K562 (cell line): ENCODE measurements at regions not wholly inside any gene's neighbourhood (a gene's known extent, or its start where the extent isn't known, plus 50 kb on each side); places are given as distances from the start of the nearest gene placed in this dataset.

Source experiments
- CBFA2T3 ChIP-seq: fragments of 450-650 bp; IDR thresholded peaks from 2 replicates; pipeline ENCODE4 v1.6.1; 2017
- CXXC5 ChIP-seq: fragments of 250-450 bp; sonication (Bioruptor Pico); IDR thresholded peaks from 2 replicates; pipeline ENCODE4 v1.8.0; 2022; ENCODE audit warnings: inconsistent platforms, mild to moderate bottlenecking, moderate library complexity
- HNRNPUL1 ChIP-seq: fragments of 200-400 bp; formaldehyde crosslinking; IDR thresholded peaks from 2 replicates; pipeline ENCODE4 v1.6.1; 2017; ENCODE audit warnings: low read length
- ILF3 ChIP-seq: fragments of 450-650 bp; IDR thresholded peaks from 2 replicates; pipeline ENCODE4 v1.6.1; 2018; ENCODE audit warnings: antibody characterized with exemption, mild to moderate bottlenecking, moderate library complexity, borderline replicate concordance
- PML ChIP-seq: IDR thresholded peaks from 2 replicates; pipeline ENCODE4 v1.6.1; 2012; ENCODE audit warnings: low read length, inconsistent platforms
- TCFL5 ChIP-seq: fragments of 250-450 bp; sonication (Bioruptor Pico); conservative IDR thresholded peaks from 2 replicates; pipeline ENCODE4 v1.6.1; 2021; ENCODE audit warnings: mild to moderate bottlenecking, moderate library complexity, matching md5 sums
- TEAD1 ChIP-seq, 2 experiments: fragments of 450-650 bp in 1 of 2; sonication (generic) in 1 of 2; formaldehyde crosslinking; IDR thresholded peaks; 2 replicates each; pipeline versions ENCODE4 v1.4.0 to v1.8.0; 2020 to 2022; ENCODE audit warnings: mild to moderate bottlenecking in 2 of 2, missing genetic modification reagents in 1 of 2
- TRIM24 ChIP-seq, 2 experiments: fragments of 450-650 bp; IDR thresholded peaks; 2 replicates each; pipeline ENCODE4 v1.6.1; 2016
- TRIM28 ChIP-seq: fragments of 450-650 bp; IDR thresholded peaks from 2 replicates; pipeline ENCODE4 v1.6.1; 2017
- ZEB2 ChIP-seq: fragments of 450-650 bp; IDR thresholded peaks from 2 replicates; pipeline ENCODE4 v1.6.1; 2016
- ZNF133 ChIP-seq: fragments of 250-450 bp; sonication (Bioruptor Pico); IDR thresholded peaks from 2 replicates; pipeline ENCODE4 v1.4.0; 2020; ENCODE audit warnings: mild to moderate bottlenecking
- ZNF224 ChIP-seq: sonication (generic); formaldehyde crosslinking; IDR thresholded peaks from 2 replicates; pipeline ENCODE4 v1.8.0; 2022; ENCODE audit warnings: mild to moderate bottlenecking, missing genetic modification reagents
- ZNF644 ChIP-seq: fragments of 200-800 bp; sonication (Bioruptor generic); IDR thresholded peaks from 2 replicates; pipeline ENCODE4 v1.6.1; 2016; ENCODE audit warnings: low read depth, missing genetic modification characterization, missing compliant biosample characterization
- TF ChIP-seq, protein P1 (sequence below), 2 experiments: fragments of 450-650 bp in 1 of 2; sonication (generic) in 1 of 2; formaldehyde crosslinking in 1 of 2; IDR thresholded peaks; 2 replicates each; pipeline versions ENCODE4 v1.7.1 to v1.9.0; 2016 to 2022; ENCODE audit warnings: inconsistent platforms in 1 of 2, mild to moderate bottlenecking in 1 of 2, missing genetic modification reagents in 1 of 2
- TF ChIP-seq, protein P2 (sequence below): sonication (generic); IDR thresholded peaks from 2 replicates; pipeline ENCODE4 v1.6.1; 2016
- TF ChIP-seq, protein P3 (sequence below), 2 experiments: IDR thresholded peaks; 2 replicates each; pipeline ENCODE4 v1.6.1; 2011; ENCODE audit warnings: borderline replicate concordance in 1 of 2, control low read depth in 1 of 2, low read depth in 1 of 2, low read length in 1 of 2, mild to moderate bottlenecking in 1 of 2, mixed read lengths in 1 of 2, moderate library complexity in 1 of 2; ENCODE audit not compliant: insufficient read depth in 1 of 2, insufficient read length in 1 of 2, poor library complexity in 1 of 2, severe bottlenecking in 1 of 2; ENCODE audit errors: extremely low read depth in 1 of 2
- TF ChIP-seq, protein P4 (sequence below): conservative IDR thresholded peaks from 2 replicates; pipeline ENCODE4 v1.6.1; 2011; ENCODE audit warnings: low read depth, mild to moderate bottlenecking, low read length; ENCODE audit not compliant: control insufficient read depth

DNA sequence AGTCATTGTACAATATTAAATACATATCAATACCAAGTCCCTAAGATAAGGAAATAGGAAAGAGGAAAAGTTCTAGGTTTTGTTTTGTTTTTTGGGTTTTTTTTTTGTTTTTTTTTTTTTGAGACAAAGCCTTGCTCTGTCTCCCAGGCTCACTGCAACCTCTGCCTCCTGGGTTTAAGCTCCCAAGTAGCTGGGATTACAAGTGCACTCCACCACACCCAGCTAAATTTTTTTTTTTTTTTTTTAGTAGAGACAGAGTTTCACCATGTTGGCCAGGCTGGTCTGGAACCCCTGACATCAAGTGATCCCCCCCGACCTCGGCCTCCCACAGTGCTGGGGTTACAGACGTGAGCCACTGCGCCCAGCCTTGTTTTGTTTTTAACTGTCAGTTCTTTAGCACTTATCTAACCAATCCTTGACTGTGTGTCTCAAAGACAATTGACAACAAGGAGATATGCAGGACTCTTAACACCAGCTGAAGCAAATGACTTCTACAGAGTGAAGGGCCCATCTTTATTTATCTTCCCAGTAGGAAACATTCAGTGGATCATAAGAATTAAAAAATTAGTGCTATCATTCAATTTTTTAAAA lies 100.0 kb upstream of the RAP2B start (continued):
- TF ChIP-seq, protein P1, sequence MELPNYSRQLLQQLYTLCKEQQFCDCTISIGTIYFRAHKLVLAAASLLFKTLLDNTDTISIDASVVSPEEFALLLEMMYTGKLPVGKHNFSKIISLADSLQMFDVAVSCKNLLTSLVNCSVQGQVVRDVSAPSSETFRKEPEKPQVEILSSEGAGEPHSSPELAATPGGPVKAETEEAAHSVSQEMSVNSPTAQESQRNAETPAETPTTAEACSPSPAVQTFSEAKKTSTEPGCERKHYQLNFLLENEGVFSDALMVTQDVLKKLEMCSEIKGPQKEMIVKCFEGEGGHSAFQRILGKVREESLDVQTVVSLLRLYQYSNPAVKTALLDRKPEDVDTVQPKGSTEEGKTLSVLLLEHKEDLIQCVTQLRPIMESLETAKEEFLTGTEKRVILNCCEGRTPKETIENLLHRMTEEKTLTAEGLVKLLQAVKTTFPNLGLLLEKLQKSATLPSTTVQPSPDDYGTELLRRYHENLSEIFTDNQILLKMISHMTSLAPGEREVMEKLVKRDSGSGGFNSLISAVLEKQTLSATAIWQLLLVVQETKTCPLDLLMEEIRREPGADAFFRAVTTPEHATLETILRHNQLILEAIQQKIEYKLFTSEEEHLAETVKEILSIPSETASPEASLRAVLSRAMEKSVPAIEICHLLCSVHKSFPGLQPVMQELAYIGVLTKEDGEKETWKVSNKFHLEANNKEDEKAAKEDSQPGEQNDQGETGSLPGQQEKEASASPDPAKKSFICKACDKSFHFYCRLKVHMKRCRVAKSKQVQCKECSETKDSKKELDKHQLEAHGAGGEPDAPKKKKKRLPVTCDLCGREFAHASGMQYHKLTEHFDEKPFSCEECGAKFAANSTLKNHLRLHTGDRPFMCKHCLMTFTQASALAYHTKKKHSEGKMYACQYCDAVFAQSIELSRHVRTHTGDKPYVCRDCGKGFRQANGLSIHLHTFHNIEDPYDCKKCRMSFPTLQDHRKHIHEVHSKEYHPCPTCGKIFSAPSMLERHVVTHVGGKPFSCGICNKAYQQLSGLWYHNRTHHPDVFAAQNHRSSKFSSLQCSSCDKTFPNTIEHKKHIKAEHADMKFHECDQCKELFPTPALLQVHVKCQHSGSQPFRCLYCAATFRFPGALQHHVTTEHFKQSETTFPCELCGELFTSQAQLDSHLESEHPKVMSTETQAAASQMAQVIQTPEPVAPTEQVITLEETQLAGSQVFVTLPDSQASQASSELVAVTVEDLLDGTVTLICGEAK (IDR thresholded peaks at IDR 0.05) = no peak
- TF ChIP-seq, protein P1 (CRISPR knock-in tag; IDR thresholded peaks at IDR 0.05) = no peak
- TF ChIP-seq ILF3 (no peak), HNRNPUL1 (no peak), ZNF644 (tag) (no peak), TRIM28 (no peak), TCFL5 (CRISPR knock-in tag) (no peak), ZEB2 (no peak), CBFA2T3 (peak; percentile 70), PML (no peak), CXXC5 (0 out of 2 replicates have a peak, but pooled peaks have one; percentile 12), TEAD1 (CRISPR knock-in tag; IDR thresholded peaks at IDR 0.05) (no peak), TRIM24 (IDR thresholded peaks at IDR 0.05) (peak in 1 of 2 experiments; percentile 16; a peak in 1 of 4 replicates), ZNF133 (CRISPR knock-in tag) (no peak), ZNF224 (CRISPR knock-in tag) (no peak)
- TF ChIP-seq, protein P2, sequence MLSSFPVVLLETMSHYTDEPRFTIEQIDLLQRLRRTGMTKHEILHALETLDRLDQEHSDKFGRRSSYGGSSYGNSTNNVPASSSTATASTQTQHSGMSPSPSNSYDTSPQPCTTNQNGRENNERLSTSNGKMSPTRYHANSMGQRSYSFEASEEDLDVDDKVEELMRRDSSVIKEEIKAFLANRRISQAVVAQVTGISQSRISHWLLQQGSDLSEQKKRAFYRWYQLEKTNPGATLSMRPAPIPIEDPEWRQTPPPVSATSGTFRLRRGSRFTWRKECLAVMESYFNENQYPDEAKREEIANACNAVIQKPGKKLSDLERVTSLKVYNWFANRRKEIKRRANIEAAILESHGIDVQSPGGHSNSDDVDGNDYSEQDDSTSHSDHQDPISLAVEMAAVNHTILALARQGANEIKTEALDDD = peak; percentile 31; the same call in 1 of the 2 replicates
- TF ChIP-seq, protein P3, sequence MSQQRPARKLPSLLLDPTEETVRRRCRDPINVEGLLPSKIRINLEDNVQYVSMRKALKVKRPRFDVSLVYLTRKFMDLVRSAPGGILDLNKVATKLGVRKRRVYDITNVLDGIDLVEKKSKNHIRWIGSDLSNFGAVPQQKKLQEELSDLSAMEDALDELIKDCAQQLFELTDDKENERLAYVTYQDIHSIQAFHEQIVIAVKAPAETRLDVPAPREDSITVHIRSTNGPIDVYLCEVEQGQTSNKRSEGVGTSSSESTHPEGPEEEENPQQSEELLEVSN (IDR thresholded peaks at IDR 0.05; ENCODE audit: borderline replicate concordance in 1 of 2, extremely low read depth in 1 of 2, insufficient read depth in 1 of 2, insufficient read length in 1 of 2, low read depth in 1 of 2, low read length in 1 of 2, poor library complexity in 1 of 2, severe bottlenecking in 1 of 2) = no peak
- TF ChIP-seq, protein P4, sequence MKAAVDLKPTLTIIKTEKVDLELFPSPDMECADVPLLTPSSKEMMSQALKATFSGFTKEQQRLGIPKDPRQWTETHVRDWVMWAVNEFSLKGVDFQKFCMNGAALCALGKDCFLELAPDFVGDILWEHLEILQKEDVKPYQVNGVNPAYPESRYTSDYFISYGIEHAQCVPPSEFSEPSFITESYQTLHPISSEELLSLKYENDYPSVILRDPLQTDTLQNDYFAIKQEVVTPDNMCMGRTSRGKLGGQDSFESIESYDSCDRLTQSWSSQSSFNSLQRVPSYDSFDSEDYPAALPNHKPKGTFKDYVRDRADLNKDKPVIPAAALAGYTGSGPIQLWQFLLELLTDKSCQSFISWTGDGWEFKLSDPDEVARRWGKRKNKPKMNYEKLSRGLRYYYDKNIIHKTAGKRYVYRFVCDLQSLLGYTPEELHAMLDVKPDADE = no peak
